ENCODE measurements at regions not wholly inside any gene's neighbourhood (a gene's known extent, or its start where the extent isn't known, plus 50 kb on each side); places are given as distances from the start of the nearest gene placed in this dataset.

GRCh38 chr1:78223417-78224215 lies 177.8 kb downstream of the GIPC2 start:
- no peak for ATAC-seq
- TF ChIP-seq BACH2 (CRISPR knock-in tag; IDR thresholded peaks at IDR 0.05; ENCODE audit: borderline replicate concordance) (no peak), SNAI2 (CRISPR knock-in tag; IDR thresholded peaks at IDR 0.05) (no peak), TOX (CRISPR knock-in tag; IDR thresholded peaks at IDR 0.05; ENCODE audit: borderline replicate concordance) (no peak), ZNF8 (CRISPR knock-in tag; IDR thresholded peaks at IDR 0.05) (no peak), ZNF565 (CRISPR knock-in tag; conservative IDR thresholded peaks at IDR 0.05; ENCODE audit: low read depth) (no peak), TSHZ2 (CRISPR knock-in tag; IDR thresholded peaks at IDR 0.05) (no peak), ZC3H10 (CRISPR knock-in tag; IDR thresholded peaks at IDR 0.05) (no peak), TCF4 (CRISPR knock-in tag; IDR thresholded peaks at IDR 0.05; ENCODE audit: borderline replicate concordance) (no peak), GLIS3 (CRISPR knock-in tag; IDR thresholded peaks at IDR 0.05) (no peak), CREB5 (CRISPR knock-in tag; IDR thresholded peaks at IDR 0.05; ENCODE audit: low read depth) (no peak), ZFP3 (CRISPR knock-in tag; IDR thresholded peaks at IDR 0.05) (no peak), OSR1 (CRISPR knock-in tag; IDR thresholded peaks at IDR 0.05) (no peak), ARNTL (CRISPR knock-in tag; IDR thresholded peaks at IDR 0.05; ENCODE audit: borderline replicate concordance, low read depth) (no peak), PPARA (CRISPR knock-in tag; IDR thresholded peaks at IDR 0.05; ENCODE audit: borderline replicate concordance) (no peak), ISL1 (CRISPR knock-in tag; IDR thresholded peaks at IDR 0.05) (no peak), ZFP30 (CRISPR knock-in tag; IDR thresholded peaks at IDR 0.05) (no peak), ZNF70 (CRISPR knock-in tag; IDR thresholded peaks at IDR 0.05) (no peak), ESRRG (CRISPR knock-in tag; IDR thresholded peaks at IDR 0.05) (no peak)
- TF ChIP-seq, protein P1, sequence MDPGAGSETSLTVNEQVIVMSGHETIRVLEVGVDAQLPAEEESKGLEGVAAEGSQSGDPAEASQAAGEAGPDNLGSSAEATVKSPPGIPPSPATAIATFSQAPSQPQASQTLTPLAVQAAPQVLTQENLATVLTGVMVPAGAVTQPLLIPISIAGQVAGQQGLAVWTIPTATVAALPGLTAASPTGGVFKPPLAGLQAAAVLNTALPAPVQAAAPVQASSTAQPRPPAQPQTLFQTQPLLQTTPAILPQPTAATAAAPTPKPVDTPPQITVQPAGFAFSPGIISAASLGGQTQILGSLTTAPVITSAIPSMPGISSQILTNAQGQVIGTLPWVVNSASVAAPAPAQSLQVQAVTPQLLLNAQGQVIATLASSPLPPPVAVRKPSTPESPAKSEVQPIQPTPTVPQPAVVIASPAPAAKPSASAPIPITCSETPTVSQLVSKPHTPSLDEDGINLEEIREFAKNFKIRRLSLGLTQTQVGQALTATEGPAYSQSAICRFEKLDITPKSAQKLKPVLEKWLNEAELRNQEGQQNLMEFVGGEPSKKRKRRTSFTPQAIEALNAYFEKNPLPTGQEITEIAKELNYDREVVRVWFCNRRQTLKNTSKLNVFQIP (CRISPR knock-in tag; IDR thresholded peaks at IDR 0.05; ENCODE audit: borderline replicate concordance, low read depth) = no peak
- TF ChIP-seq, protein P2, sequence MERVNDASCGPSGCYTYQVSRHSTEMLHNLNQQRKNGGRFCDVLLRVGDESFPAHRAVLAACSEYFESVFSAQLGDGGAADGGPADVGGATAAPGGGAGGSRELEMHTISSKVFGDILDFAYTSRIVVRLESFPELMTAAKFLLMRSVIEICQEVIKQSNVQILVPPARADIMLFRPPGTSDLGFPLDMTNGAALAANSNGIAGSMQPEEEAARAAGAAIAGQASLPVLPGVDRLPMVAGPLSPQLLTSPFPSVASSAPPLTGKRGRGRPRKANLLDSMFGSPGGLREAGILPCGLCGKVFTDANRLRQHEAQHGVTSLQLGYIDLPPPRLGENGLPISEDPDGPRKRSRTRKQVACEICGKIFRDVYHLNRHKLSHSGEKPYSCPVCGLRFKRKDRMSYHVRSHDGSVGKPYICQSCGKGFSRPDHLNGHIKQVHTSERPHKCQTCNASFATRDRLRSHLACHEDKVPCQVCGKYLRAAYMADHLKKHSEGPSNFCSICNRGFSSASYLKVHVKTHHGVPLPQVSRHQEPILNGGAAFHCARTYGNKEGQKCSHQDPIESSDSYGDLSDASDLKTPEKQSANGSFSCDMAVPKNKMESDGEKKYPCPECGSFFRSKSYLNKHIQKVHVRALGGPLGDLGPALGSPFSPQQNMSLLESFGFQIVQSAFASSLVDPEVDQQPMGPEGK (CRISPR knock-in tag; IDR thresholded peaks at IDR 0.05; ENCODE audit: borderline replicate concordance) = no peak

DNA sequence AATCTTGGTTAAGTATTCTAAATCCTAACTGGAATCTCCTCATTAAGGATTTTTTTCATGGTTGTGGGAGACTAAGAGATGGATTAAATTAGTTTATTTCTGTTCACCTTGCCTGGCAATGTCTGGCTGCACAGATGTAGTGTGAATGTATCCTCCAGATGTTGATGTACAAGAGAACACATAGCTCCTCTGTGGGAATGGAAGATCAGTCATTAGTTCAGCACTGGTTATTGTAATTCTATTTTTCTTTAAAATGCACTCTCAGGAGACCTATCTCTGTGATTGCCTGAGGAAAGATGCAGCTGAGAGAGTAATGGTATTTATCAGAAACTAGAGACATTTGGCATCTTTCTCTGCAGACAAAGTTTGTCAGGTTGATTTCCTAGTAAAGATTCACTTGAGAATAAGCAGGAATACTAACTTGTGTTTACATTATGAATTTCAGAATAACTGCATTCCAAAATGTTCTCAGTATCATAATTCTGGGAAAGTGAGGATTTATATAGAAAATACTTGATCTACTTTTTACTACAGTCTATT lies 178.6 kb downstream of the GIPC2 start:
- no peak for TF ChIP-seq BACH2 (CRISPR knock-in tag; IDR thresholded peaks at IDR 0.05; ENCODE audit: borderline replicate concordance)
- TF ChIP-seq, protein P1 (CRISPR knock-in tag; IDR thresholded peaks at IDR 0.05; ENCODE audit: borderline replicate concordance, low read depth) = no peak
- ATAC-seq = no peak; the same call in 2 of the 3 replicates
